GM12865 (cell line): ENCODE measurements at regions not wholly inside any gene's neighbourhood (a gene's known extent, or its start where the extent isn't known, plus 50 kb on each side); places are given as distances from the start of the nearest gene placed in this dataset.

Experiments used
- DNase-seq: peaks from one replicate; pipeline ENCODE4 v3.0.0; 2010; ENCODE audit warnings: low read depth
- H3K4me3 ChIP-seq: 2 replicates; pipeline ENCODE4 v1.5.1; 2011; ENCODE audit warnings: mild to moderate bottlenecking, low read depth, low read length, control low read depth
- CTCF ChIP-seq: IDR thresholded peaks from 2 replicates; pipeline ENCODE4 v1.5.1; 2011; ENCODE audit warnings: low read length, control low read depth, low read depth, inconsistent platforms; ENCODE audit not compliant: insufficient read depth; ENCODE audit errors: missing control alignments

- no peak for DNase-seq
- no peak overlapping the region for H3K4me3 ChIP-seq
- no peak for TF ChIP-seq CTCF
These were observed 245.9 kb upstream of the USP15 start for GRCh38 chr12:62014330-62014729.

- TF ChIP-seq CTCF, result no peak
- no peak overlapping the region for H3K4me3 ChIP-seq
- DNase-seq, result no peak
These were observed 244.2 kb upstream of the USP15 start for GRCh38 chr12:62016021-62016420.

- TF ChIP-seq CTCF, result no peak
- no peak for DNase-seq
These were observed 238.4 kb upstream of the USP15 start for GRCh38 chr12:62021808-62022207.

GRCh38 chr12:62028536-62028935, 231.7 kb upstream of the USP15 start:
- H3K4me3 ChIP-seq, result no peak overlapping the region
- no peak for TF ChIP-seq CTCF
- no peak for DNase-seq

More at GRCh38 chr12:62021808-62022207, 238.4 kb upstream of the USP15 start:
- no peak overlapping the region for H3K4me3 ChIP-seq

- no peak for DNase-seq
- TF ChIP-seq CTCF, result no peak
These were observed 227.3 kb upstream of the USP15 start for GRCh38 chr12:62032870-62033269.

GRCh38 chr12:62044450-62045135, 215.6 kb upstream of the USP15 start:
- H3K4me3 ChIP-seq, result no peak overlapping the region
- TF ChIP-seq CTCF, result no peak
- DNase-seq, result no peak

More at GRCh38 chr12:62032870-62033269, 227.3 kb upstream of the USP15 start:
- H3K4me3 ChIP-seq, result no peak overlapping the region

GRCh38 chr12:62045211-62045610, 215.0 kb upstream of the USP15 start:
- H3K4me3 ChIP-seq, result no peak overlapping the region
- TF ChIP-seq CTCF, result no peak
- no peak for DNase-seq
